Mammary epithelial cell (primary cell): ENCODE measurements at regions not wholly inside any gene's neighbourhood (a gene's known extent, or its start where the extent isn't known, plus 50 kb on each side); places are given as distances from the start of the nearest gene placed in this dataset.

ENCODE experiments used
- EZH2 ChIP-seq: IDR thresholded peaks from 2 replicates; pipeline ENCODE4 v1.6.1; 2012; ENCODE audit warnings: low read length, inconsistent platforms, borderline replicate concordance
- TF ChIP-seq, protein P1 (sequence below), 2 donors: IDR thresholded peaks in 1 of 2; conservative IDR thresholded peaks in 1 of 2; 2 replicates each; pipeline ENCODE4 v1.5.1; 2011 to 2012; ENCODE audit warnings: inconsistent platforms in 2 of 2, low read length in 2 of 2, mild to moderate bottlenecking in 2 of 2, control low read depth in 1 of 2, low read depth in 1 of 2; ENCODE audit not compliant: insufficient read depth in 1 of 2; ENCODE audit errors: extremely low read depth in 1 of 2

DNA sequence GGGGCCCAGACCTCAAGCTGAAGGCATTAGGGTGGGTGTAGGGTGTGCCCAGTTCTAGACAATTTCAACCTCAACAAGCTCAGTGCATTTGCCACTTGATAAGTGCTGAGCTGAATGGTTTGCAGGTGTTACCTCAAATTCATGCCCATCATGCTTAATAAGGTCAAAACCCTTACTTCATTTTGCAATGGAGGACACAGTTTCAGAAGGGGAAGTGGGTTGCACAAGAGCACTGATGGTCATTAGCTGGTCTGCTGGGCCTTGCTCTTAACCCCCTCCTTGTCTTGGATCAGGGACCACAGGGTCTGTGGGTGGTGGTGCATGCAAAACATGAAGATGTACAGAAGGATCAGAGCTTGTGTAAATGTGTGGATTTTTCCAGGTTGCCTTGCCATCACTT, 71.0 kb upstream of the SIRPA start:
- TF ChIP-seq, protein P1, sequence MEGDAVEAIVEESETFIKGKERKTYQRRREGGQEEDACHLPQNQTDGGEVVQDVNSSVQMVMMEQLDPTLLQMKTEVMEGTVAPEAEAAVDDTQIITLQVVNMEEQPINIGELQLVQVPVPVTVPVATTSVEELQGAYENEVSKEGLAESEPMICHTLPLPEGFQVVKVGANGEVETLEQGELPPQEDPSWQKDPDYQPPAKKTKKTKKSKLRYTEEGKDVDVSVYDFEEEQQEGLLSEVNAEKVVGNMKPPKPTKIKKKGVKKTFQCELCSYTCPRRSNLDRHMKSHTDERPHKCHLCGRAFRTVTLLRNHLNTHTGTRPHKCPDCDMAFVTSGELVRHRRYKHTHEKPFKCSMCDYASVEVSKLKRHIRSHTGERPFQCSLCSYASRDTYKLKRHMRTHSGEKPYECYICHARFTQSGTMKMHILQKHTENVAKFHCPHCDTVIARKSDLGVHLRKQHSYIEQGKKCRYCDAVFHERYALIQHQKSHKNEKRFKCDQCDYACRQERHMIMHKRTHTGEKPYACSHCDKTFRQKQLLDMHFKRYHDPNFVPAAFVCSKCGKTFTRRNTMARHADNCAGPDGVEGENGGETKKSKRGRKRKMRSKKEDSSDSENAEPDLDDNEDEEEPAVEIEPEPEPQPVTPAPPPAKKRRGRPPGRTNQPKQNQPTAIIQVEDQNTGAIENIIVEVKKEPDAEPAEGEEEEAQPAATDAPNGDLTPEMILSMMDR (conservative IDR thresholded peaks at IDR 0.05 in 1 of 2, IDR thresholded peaks at IDR 0.05 in 1 of 2; ENCODE audit: extremely low read depth in 1 of 2, insufficient read depth in 1 of 2, low read depth in 1 of 2, low read length in 2 of 2), result no peak
- TF ChIP-seq EZH2, result no peak
